AG10803 (cell line): ENCODE measurements at regions not wholly inside any gene's neighbourhood (a gene's known extent, or its start where the extent isn't known, plus 50 kb on each side); places are given as distances from the start of the nearest gene placed in this dataset.
A peak's percentile ranks its signal among the peaks of the same experiment; 100 is the strongest.
"Not testable (repeated sequence)": the region's sequence is repeated elsewhere in the genome, so short reads cannot be mapped to it uniquely, and the experiment has no call there.

Experiments
- DNase-seq: peaks from one replicate; pipeline ENCODE4 v3.0.0; 2010; ENCODE audit warnings: low read depth
- H3K4me3 ChIP-seq: 2 replicates; pipeline ENCODE4 v1.5.1; 2011; ENCODE audit warnings: mild to moderate bottlenecking, low read length, control low read depth
- TF ChIP-seq, protein P1 (sequence below): conservative IDR thresholded peaks from 2 replicates; pipeline ENCODE4 v1.5.1; 2011; ENCODE audit warnings: mild to moderate bottlenecking, low read length, control low read depth, inconsistent platforms

- DNase-seq, result peak; percentile 13
- TF ChIP-seq, protein P1, sequence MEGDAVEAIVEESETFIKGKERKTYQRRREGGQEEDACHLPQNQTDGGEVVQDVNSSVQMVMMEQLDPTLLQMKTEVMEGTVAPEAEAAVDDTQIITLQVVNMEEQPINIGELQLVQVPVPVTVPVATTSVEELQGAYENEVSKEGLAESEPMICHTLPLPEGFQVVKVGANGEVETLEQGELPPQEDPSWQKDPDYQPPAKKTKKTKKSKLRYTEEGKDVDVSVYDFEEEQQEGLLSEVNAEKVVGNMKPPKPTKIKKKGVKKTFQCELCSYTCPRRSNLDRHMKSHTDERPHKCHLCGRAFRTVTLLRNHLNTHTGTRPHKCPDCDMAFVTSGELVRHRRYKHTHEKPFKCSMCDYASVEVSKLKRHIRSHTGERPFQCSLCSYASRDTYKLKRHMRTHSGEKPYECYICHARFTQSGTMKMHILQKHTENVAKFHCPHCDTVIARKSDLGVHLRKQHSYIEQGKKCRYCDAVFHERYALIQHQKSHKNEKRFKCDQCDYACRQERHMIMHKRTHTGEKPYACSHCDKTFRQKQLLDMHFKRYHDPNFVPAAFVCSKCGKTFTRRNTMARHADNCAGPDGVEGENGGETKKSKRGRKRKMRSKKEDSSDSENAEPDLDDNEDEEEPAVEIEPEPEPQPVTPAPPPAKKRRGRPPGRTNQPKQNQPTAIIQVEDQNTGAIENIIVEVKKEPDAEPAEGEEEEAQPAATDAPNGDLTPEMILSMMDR, result no peak
- H3K4me3 ChIP-seq, result no peak overlapping the region
Observed at GRCh38 chrX:77087529-77088169, 359.5 kb upstream of the FGF16 start.

- TF ChIP-seq, protein P1, result no peak
- no peak for DNase-seq
- H3K4me3 ChIP-seq, result no peak overlapping the region
Observed at GRCh38 chrX:77088233-77088632, 359.0 kb upstream of the FGF16 start.

DNA sequence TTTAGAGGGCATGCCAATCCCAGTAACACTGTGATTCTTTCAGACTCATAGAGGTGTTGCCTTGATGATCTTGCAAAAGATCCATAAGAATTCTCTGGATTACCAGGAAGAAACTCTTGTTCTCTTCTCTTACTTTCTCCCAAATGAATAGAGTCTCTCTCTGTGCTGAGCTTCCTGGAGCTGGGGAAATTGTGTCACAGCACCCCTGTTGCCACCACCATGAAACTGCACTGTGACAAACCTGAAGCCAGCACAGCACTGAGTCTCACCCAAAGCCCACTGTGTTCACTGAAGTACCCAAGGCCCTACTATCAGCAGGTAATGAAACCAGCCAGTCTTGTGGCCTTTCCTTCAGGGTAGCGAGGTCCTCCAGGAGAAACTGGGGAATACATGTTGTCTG lies 332.7 kb upstream of the FGF16 start:
- TF ChIP-seq, protein P1, result no peak
- no peak for DNase-seq
- H3K4me3 ChIP-seq, result no peak overlapping the region

GRCh38 chrX:77118686-77119085 lies 328.5 kb upstream of the FGF16 start:
- DNase-seq, result no peak
- TF ChIP-seq, protein P1, result no peak
- no peak overlapping the region for H3K4me3 ChIP-seq

- no peak for DNase-seq
- no peak overlapping the region for H3K4me3 ChIP-seq
- TF ChIP-seq, protein P1, result no peak
Observed at GRCh38 chrX:77119706-77120105, 327.5 kb upstream of the FGF16 start.

GRCh38 chrX:77123917-77124316 lies 323.3 kb upstream of the FGF16 start:
- DNase-seq, H3K4me3 ChIP-seq: not testable (repeated sequence)

DNA sequence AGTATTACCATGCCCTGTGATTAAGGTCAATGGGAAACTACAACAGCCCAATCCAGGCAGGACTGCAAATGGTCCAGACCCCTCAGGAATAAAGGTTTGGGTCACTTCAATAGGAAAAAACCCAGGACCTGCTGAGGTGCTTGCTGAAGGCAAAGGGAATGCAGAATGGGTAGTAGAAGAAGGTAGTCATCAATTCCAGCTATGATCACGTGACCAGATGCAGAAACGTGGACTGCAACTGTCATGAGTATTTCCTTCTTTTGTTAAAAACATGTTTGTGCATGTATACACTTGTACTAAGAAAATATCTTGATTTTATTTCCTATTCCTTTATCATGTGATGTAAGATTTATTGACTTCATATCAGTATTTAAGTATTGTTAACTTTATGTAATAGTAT lies 319.6 kb upstream of the FGF16 start:
- DNase-seq, H3K4me3 ChIP-seq: not testable (repeated sequence)

DNA sequence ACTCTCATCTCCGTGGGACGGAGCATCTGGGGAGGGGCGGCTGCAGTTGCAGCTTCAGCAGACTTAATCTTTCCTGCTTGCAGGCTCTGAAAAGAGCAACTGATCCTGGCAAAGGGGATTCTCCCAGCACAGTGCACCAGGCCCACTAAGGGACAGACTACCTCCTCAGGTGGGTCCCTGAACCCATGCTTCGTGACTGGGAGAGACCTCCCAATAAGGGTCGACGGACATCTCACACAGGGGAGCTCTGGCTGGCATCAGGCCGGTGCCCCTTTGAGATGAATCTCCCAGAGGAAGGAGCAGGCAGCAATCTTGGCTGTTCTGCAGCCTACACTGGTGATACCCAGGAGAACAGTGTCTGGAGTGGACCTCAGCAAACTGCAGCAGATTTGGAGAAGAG lies 303.3 kb upstream of the FGF16 start:
- TF ChIP-seq, protein P1, result no peak
- no peak for DNase-seq
- H3K4me3 ChIP-seq, result no peak overlapping the region
